T1000 (cell line): ENCODE measurements at regions not wholly inside any gene's neighbourhood (a gene's known extent, or its start where the extent isn't known, plus 50 kb on each side); places are given as distances from the start of the nearest gene placed in this dataset.

Source experiments
- DNase-seq: peaks from one replicate; lab custom pipeline; 2025; ENCODE audit warnings: mixed read lengths; lab: John Stamatoyannopoulos, UW

- DNase-seq = no peak
Observed at GRCh38 chr5:145365464-145365863, 469.7 kb downstream of the PRELID2 start.

- no peak for DNase-seq
Observed at GRCh38 chr5:145362266-145362665, 472.9 kb downstream of the PRELID2 start.

- DNase-seq = no peak
Observed at GRCh38 chr5:145360936-145361335, 474.2 kb downstream of the PRELID2 start.

- DNase-seq = no peak
Observed at GRCh38 chr5:145350513-145350912, 484.6 kb downstream of the PRELID2 start.

- DNase-seq = no peak
Observed at GRCh38 chr5:145347026-145347616, 488.0 kb downstream of the PRELID2 start.

GRCh38 chr5:145345511-145346287 lies 489.4 kb downstream of the PRELID2 start:
- no peak for DNase-seq

- no peak for DNase-seq
Observed at GRCh38 chr5:145341842-145342241, 493.3 kb downstream of the PRELID2 start.

- DNase-seq = no peak
Observed at GRCh38 chr5:145340099-145340498, 495.0 kb downstream of the PRELID2 start.

GRCh38 chr5:145324767-145325479 lies 510.2 kb downstream of the PRELID2 start:
- DNase-seq = no peak

- DNase-seq = no peak
Observed at GRCh38 chr5:145324101-145324500, 511.0 kb downstream of the PRELID2 start.

- DNase-seq = no peak
Observed at GRCh38 chr5:145316282-145316681, 518.9 kb downstream of the PRELID2 start.

- no peak for DNase-seq
Observed at GRCh38 chr5:145307866-145308382, 527.2 kb downstream of the PRELID2 start.

GRCh38 chr5:145295236-145295835 lies 539.8 kb downstream of the PRELID2 start:
- DNase-seq = no peak

- DNase-seq = no peak
Observed at GRCh38 chr5:145294331-145294730, 540.8 kb downstream of the PRELID2 start.

GRCh38 chr5:145293716-145294115 lies 541.4 kb downstream of the PRELID2 start:
- DNase-seq = no peak

GRCh38 chr5:145292278-145292677 lies 542.9 kb downstream of the PRELID2 start:
- no peak for DNase-seq

- DNase-seq = no peak
Observed at GRCh38 chr5:145283141-145283810, 551.9 kb downstream of the PRELID2 start.

- DNase-seq = no peak
Observed at GRCh38 chr5:145280806-145281205, 554.3 kb downstream of the PRELID2 start.

- no peak for DNase-seq
Observed at GRCh38 chr5:145280214-145280613, 554.9 kb downstream of the PRELID2 start.

- no peak for DNase-seq
Observed at GRCh38 chr5:145260670-145261069, 574.5 kb downstream of the PRELID2 start.

GRCh38 chr5:145247745-145248040 lies 587.4 kb downstream of the PRELID2 start:
- DNase-seq = no peak
